K562 (cell line): ENCODE measurements at regions not wholly inside any gene's neighbourhood (a gene's known extent, or its start where the extent isn't known, plus 50 kb on each side); places are given as distances from the start of the nearest gene placed in this dataset.

Source experiments
- ATAC-seq: fragments of 200-7000 bp; cut with Tn5 transposase; 3 replicates; pipeline ENCODE4 v1.9.1; 2020; ENCODE audit warnings: moderate library complexity
- BruUV-seq: library from RNA; stranded (reverse); fragments of 400-500 nt; replicated peaks from 2 replicates; lab custom pipeline; 2021; lab: Mats Ljungman, UMichigan
- CTCF ChIA-PET: fragments of 300-600 bp; formaldehyde crosslinking; extraction: SDS; loops from one replicate; lab custom pipeline; 2021; ENCODE audit warnings: low intra/inter-chr PET ratio; lab: Yijun Ruan, JAX
- POLR2A ChIA-PET: fragments of 300-600, 350-650 bp; sonication (Branson Sonifier 250); formaldehyde crosslinking; extraction: SDS; loops from one replicate; lab custom pipeline; 2021; ENCODE audit warnings: antibody characterized with exemption, inconsistent platforms; lab: Yijun Ruan, JAX
- DNase-seq, 4 experiments: peaks; one replicate each; pipeline versions ENCODE4 v3.0.0 to v3.0.0-alpha.2; 2011 to 2018; ENCODE audit warnings: low spot score in 3 of 4, mixed read lengths in 3 of 4; ENCODE audit errors: extremely low read depth in 1 of 4
- FAIRE-seq: peaks from 2 replicates; lab custom pipeline; 2011; peaks lifted over from hg19 to GRCh38; lab: Jason Lieb, UNC
- H2AFZ ChIP-seq: 2 replicates; pipeline ENCODE4 v1.6.0; 2011; ENCODE audit warnings: low read depth, low read length, control low read depth, inconsistent platforms
- H3K27ac ChIP-seq: fragments of 200-600 bp; 3 replicates; pipeline ENCODE4 v1.8.0; 2011; ENCODE audit warnings: low read depth, mild to moderate bottlenecking, control low read depth, inconsistent platforms, low read length, moderate library complexity, mixed read lengths; ENCODE audit errors: extremely low read depth
- H3K27me3 ChIP-seq, 2 experiments: fragments of 300-600 bp in 1 of 2; 2 replicates in 1 of 2; 3 replicates in 1 of 2; pipeline versions ENCODE4 v1.6.0 to v1.8.0; 2011; ENCODE audit warnings: inconsistent platforms in 2 of 2, low read length in 2 of 2, mild to moderate bottlenecking in 1 of 2, mixed read lengths in 1 of 2, moderate library complexity in 1 of 2; ENCODE audit not compliant: control insufficient read depth in 2 of 2, insufficient read depth in 2 of 2
- H3K36me3 ChIP-seq: fragments of 300-600 bp; 3 replicates; pipeline ENCODE4 v1.8.0; 2011; ENCODE audit warnings: mild to moderate bottlenecking, low read length, inconsistent platforms; ENCODE audit not compliant: control insufficient read depth, insufficient read depth
- H3K4me1 ChIP-seq, 2 experiments: fragments of 200-600 bp in 1 of 2; replicated peaks in 1 of 2; 2 replicates in 1 of 2; 3 replicates in 1 of 2; pipeline versions ENCODE4 v1.5.1 to v1.8.0; 2011; ENCODE audit warnings: inconsistent platforms in 2 of 2, low read length in 2 of 2, mild to moderate bottlenecking in 1 of 2, mixed read lengths in 1 of 2, moderate library complexity in 1 of 2; ENCODE audit not compliant: control insufficient read depth in 2 of 2, insufficient read depth in 2 of 2
- H3K4me2 ChIP-seq: 2 replicates; pipeline ENCODE4 v1.6.1; 2011; ENCODE audit warnings: low read length, control low read depth, inconsistent platforms, mixed read lengths; ENCODE audit not compliant: insufficient read depth
- H3K4me3 ChIP-seq: fragments of 200-600 bp; sonication (generic), shearing (Covaris generic); 2 replicates; pipeline ENCODE4 v1.5.1; 2016; ENCODE audit warnings: control low read depth, inconsistent platforms
- H3K79me2 ChIP-seq: fragments of 200-600 bp; 3 replicates; pipeline ENCODE4 v1.8.0; 2011; ENCODE audit warnings: low read length, inconsistent platforms; ENCODE audit not compliant: control insufficient read depth, insufficient read depth
- H3K9ac ChIP-seq, 2 experiments: 2 replicates each; pipeline versions ENCODE4 v1.6.0 to v1.6.1; 2011; ENCODE audit warnings: low read depth in 2 of 2, low read length in 2 of 2, control low read depth in 1 of 2, inconsistent platforms in 1 of 2, mild to moderate bottlenecking in 1 of 2, mixed read lengths in 1 of 2; ENCODE audit not compliant: insufficient read depth in 1 of 2
- H3K9me1 ChIP-seq: one replicate; pipeline ENCODE4 v1.6.0; 2011; ENCODE audit warnings: inconsistent platforms, mild to moderate bottlenecking, low read length, moderate library complexity; ENCODE audit not compliant: control insufficient read depth, insufficient read depth
- H3K9me3 ChIP-seq: replicated peaks from 2 replicates; pipeline ENCODE4 v1.5.1; 2011; ENCODE audit warnings: low read depth, low read length, inconsistent platforms; ENCODE audit not compliant: control insufficient read depth, insufficient read depth
- H4K20me1 ChIP-seq: replicated peaks from 2 replicates; pipeline ENCODE4 v1.6.1; 2011; ENCODE audit warnings: low read length, inconsistent platforms, mixed read lengths; ENCODE audit not compliant: control insufficient read depth, insufficient read depth
- ARID4B ChIP-seq: sonication (generic); formaldehyde crosslinking; IDR thresholded peaks from 2 replicates; pipeline ENCODE4 v1.8.0; 2022; ENCODE audit warnings: mild to moderate bottlenecking, missing genetic modification reagents
- PHB2 ChIP-seq: fragments of 450-650 bp; IDR thresholded peaks from 2 replicates; pipeline ENCODE4 v1.6.1; 2017; ENCODE audit warnings: low read depth
- ZBTB7A ChIP-seq: IDR thresholded peaks from 2 replicates; pipeline ENCODE4 v1.6.1; 2011; ENCODE audit warnings: low read depth, mild to moderate bottlenecking, low read length, moderate library complexity, borderline replicate concordance; ENCODE audit not compliant: control insufficient read depth
- ZNF134 ChIP-seq: fragments of 250-450 bp; sonication (Bioruptor Pico); conservative IDR thresholded peaks from 2 replicates; pipeline ENCODE4 v1.4.0; 2020
- ZNF609 ChIP-seq: sonication (generic); formaldehyde crosslinking; IDR thresholded peaks from 2 replicates; pipeline ENCODE4 v1.8.1; 2023; ENCODE audit warnings: missing genetic modification reagents, mild to moderate bottlenecking, borderline replicate concordance
- WGBS: fragments of 100-300 bp; shearing (Covaris generic); methylation state at CpG from one replicate; pipeline ENCODE4 v1.1.6; 2016; ENCODE audit warnings: low coverage, mixed read lengths; ENCODE audit not compliant: insufficient coverage; ENCODE audit errors: missing lambda C conversion rate; 5-methylcytosine and 5-hydroxymethylcytosine counted together
- in situ Hi-C: fragments of 300-500 bp; cut with MboI; formaldehyde crosslinking; loops from 4 replicates; pipeline ENCODE4 v1.15.0; 2018; ENCODE audit warnings: inconsistent platforms, mixed read lengths
- intact Hi-C: fragments of 100-400 bp; cut with micrococcal nuclease; formaldehyde crosslinking; loops from 2 replicates; pipeline ENCODE4 v1.14.2; 2022

- Histone ChIP-seq H4K20me1 (no peaks in the 10 kb centered on the region), H3K79me2 (no peaks in the 10 kb centered on the region), H3K36me3 (no peaks in the 10 kb centered on the region), H3K9me1 (no peaks in the 10 kb centered on the region), H3K4me1 (peaks cover 14 to 26% of the 10 kb centered on the region in 2 experiments; a peak in 4 of 5 replicates), H3K27me3 (peaks cover 0 to 2% of the 10 kb centered on the region in 2 experiments; a peak in 3 of 5 replicates), H3K9ac (0 out of 4 replicates have a peak overlapping the region, but pooled peaks of 1 of the 2 experiments have one; percentile 0), H3K4me3 (no peak overlapping the region), H3K4me2 (peak overlapping the region; percentile 40), H3K27ac (peak overlapping the region; percentile 39; the same call in 1 of the 3 replicates), H2AFZ (peak overlapping the region; percentile 82), H3K9me3 (no peaks in the 10 kb centered on the region)
- intact Hi-C loops (no loop called here), in situ Hi-C loops (no loop called here)
- FAIRE-seq (no peak), ATAC-seq (no peak), DNase-seq (no peak)
- ChIA-PET CTCF (no interaction called here), POLR2A (interaction anchor here (1.0 to 1.5 kb wide), 2 partner anchors 11 to 24 kb away, joined by 5 read pairs; no protein-coding TSS in a partner anchor)
- 0 out of 2 replicates have a peak, but pooled peaks have one; percentile 12 for TF ChIP-seq ZBTB7A
- TF ChIP-seq ZNF134, result no peak
- BruUV-seq, result no TSS peak
- WGBS, result 62% methylated on average over 2 of the region's 2 CpGs
These were observed 54.7 kb upstream of the CA12 start for GRCh38 chr15:63436341-63436740.

- POLR2A ChIA-PET, result interaction anchor here (0.6 to 1.5 kb wide), 4 partner anchors 10 to 861 kb away, joined by 3 to 5 read pairs (median 4); no protein-coding TSS in a partner anchor
- H4K20me1 ChIP-seq, result no peaks in the 10 kb centered on the region
- H3K36me3 ChIP-seq, result no peaks in the 10 kb centered on the region
- in situ Hi-C loops, result no loop called here
- WGBS, result 3% methylated on average over 3 of the region's 3 CpGs
- H3K4me3 ChIP-seq, result no peak overlapping the region
- CTCF ChIA-PET, result no interaction called here
- no peaks in the 10 kb centered on the region for H3K79me2 ChIP-seq
- H3K27ac ChIP-seq, result peak overlapping the region; percentile 39; the same call in 2 of the 3 replicates
- FAIRE-seq (peak; percentile 94), DNase-seq (peak; percentile 75 to 90 (median 80)), ATAC-seq (peak; percentile 95)
- H3K4me2 ChIP-seq, result peak overlapping the region; percentile 40
- H3K4me1 ChIP-seq, result peaks cover 14 to 26% of the 10 kb centered on the region in 2 experiments; a peak in 4 of 5 replicates
- no peaks in the 10 kb centered on the region for H3K9me3 ChIP-seq
- no TSS peak for BruUV-seq
- intact Hi-C loops, result no loop called here
- H3K9me1 ChIP-seq, result no peaks in the 10 kb centered on the region
- H3K9ac ChIP-seq, result peak overlapping the region; percentile 0 to 23; a peak in 2 of 4 replicates
- peak overlapping the region; percentile 82 for H2AFZ ChIP-seq
- peaks cover 1 to 8% of the 10 kb centered on the region in 2 experiments; a peak in 4 of 5 replicates for H3K27me3 ChIP-seq
- TF ChIP-seq ARID4B (CRISPR knock-in tag) (no peak), ZNF609 (no peak), PHB2 (no peak)
These were observed 55.3 kb upstream of the CA12 start for GRCh38 chr15:63436872-63437375.
